HCT116 (cell line): ENCODE measurements at regions not wholly inside any gene's neighbourhood (a gene's known extent, or its start where the extent isn't known, plus 50 kb on each side); places are given as distances from the start of the nearest gene placed in this dataset.

Experiments used
- EZH2 ChIP-seq: fragments of 200-600 bp; sonication (generic); IDR thresholded peaks from 2 replicates; pipeline ENCODE4 v1.6.1; 2017; ENCODE audit warnings: antibody characterized with exemption, mixed run types
- SP1 ChIP-seq: IDR thresholded peaks from 2 replicates; pipeline ENCODE4 v1.6.1; 2012; ENCODE audit warnings: low read depth
- TF ChIP-seq, protein P1 (sequence below), 3 experiments: fragments of 200-600 bp in 1 of 3; sonication (generic) in 1 of 3; IDR thresholded peaks in 2 of 3; conservative IDR thresholded peaks in 1 of 3; 2 replicates each; pipeline ENCODE4 v1.5.1; 2012 to 2017; ENCODE audit warnings: low read depth in 2 of 3, low read length in 2 of 3, antibody characterized with exemption in 1 of 3, borderline replicate concordance in 1 of 3, control low read depth in 1 of 3, mild to moderate bottlenecking in 1 of 3, mixed read lengths in 1 of 3, mixed run types in 1 of 3, moderate library complexity in 1 of 3; ENCODE audit not compliant: insufficient read depth in 1 of 3

DNA sequence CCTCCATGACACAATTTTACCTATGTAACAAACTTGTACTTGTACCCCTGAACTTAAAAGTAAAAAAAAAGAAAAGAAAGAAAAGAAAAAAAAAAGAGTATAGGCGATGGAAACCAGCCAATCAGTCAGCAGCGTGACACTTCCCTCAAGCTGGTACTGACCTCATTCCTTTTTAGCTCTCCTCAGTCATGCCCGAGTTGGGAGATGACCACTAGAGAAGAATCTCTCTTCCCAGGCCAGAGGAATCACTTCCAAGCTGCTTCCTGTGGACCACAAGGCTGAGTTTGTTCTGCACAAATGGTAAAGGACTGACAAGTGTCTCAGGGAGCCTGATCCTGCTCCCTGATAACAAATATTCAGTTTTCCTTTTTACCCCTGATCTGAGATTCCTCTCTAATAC lies 313.5 kb upstream of the ESRRG start:
- no peak for TF ChIP-seq SP1
- TF ChIP-seq, protein P1, sequence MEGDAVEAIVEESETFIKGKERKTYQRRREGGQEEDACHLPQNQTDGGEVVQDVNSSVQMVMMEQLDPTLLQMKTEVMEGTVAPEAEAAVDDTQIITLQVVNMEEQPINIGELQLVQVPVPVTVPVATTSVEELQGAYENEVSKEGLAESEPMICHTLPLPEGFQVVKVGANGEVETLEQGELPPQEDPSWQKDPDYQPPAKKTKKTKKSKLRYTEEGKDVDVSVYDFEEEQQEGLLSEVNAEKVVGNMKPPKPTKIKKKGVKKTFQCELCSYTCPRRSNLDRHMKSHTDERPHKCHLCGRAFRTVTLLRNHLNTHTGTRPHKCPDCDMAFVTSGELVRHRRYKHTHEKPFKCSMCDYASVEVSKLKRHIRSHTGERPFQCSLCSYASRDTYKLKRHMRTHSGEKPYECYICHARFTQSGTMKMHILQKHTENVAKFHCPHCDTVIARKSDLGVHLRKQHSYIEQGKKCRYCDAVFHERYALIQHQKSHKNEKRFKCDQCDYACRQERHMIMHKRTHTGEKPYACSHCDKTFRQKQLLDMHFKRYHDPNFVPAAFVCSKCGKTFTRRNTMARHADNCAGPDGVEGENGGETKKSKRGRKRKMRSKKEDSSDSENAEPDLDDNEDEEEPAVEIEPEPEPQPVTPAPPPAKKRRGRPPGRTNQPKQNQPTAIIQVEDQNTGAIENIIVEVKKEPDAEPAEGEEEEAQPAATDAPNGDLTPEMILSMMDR (IDR thresholded peaks at IDR 0.05 in 2 of 3, conservative IDR thresholded peaks at IDR 0.05 in 1 of 3; ENCODE audit: borderline replicate concordance in 1 of 3, insufficient read depth in 1 of 3, low read depth in 2 of 3, low read length in 2 of 3) = no peak
- TF ChIP-seq EZH2 = no peak
